AG10803 (cell line): ENCODE measurements at regions not wholly inside any gene's neighbourhood (a gene's known extent, or its start where the extent isn't known, plus 50 kb on each side); places are given as distances from the start of the nearest gene placed in this dataset.
A peak's percentile ranks its signal among the peaks of the same experiment; 100 is the strongest.

ENCODE experiments used
- DNase-seq: peaks from one replicate; pipeline ENCODE4 v3.0.0; 2010; ENCODE audit warnings: low read depth
- H3K4me3 ChIP-seq: 2 replicates; pipeline ENCODE4 v1.5.1; 2011; ENCODE audit warnings: mild to moderate bottlenecking, low read length, control low read depth
- TF ChIP-seq, protein P1 (sequence below): conservative IDR thresholded peaks from 2 replicates; pipeline ENCODE4 v1.5.1; 2011; ENCODE audit warnings: mild to moderate bottlenecking, low read length, control low read depth, inconsistent platforms

DNA sequence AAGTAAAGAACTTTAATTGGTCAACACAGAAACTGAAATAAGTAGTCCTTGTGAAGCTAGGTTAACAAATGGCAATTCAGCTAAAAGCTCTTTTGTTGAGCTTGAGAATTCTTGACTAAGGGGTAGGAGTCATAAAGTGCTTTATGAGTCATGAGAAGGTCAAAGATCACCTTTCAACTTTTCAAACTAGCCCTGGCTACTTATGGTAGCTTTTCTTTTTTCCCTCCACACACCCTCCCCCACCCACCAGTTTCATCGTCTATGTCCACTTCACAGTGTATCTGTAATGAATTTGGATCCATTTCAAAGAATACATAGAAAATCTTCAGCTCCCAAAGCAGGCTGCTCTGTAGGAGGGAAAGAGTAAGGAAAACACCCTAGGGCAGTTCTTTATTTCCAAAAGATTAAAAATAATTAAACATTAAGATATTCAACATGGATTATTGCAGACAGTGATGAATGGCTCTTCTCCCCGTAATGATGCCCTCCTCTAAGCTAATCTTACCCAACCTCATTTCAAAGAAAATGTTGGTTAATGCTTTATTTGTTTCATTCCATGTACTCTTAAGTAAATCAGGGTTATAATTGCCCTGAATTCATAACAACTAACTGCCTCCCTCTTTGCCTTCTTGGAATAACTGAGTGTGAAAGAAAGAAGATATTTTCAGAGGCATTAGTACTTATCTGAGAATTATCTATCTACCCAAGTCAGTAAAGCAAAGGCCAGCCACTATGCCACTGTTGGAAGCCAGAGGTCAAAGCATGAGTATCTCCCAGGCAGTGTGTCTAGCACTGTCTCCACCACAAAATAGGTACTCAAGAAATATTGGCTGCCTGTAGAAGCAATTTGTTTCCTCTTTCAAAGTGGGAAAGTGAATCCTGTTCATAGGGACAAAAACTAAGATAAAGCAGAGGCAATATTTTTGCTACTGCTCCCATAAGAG is 290.6 kb downstream of the PIK3R1 start:
- TF ChIP-seq, protein P1, sequence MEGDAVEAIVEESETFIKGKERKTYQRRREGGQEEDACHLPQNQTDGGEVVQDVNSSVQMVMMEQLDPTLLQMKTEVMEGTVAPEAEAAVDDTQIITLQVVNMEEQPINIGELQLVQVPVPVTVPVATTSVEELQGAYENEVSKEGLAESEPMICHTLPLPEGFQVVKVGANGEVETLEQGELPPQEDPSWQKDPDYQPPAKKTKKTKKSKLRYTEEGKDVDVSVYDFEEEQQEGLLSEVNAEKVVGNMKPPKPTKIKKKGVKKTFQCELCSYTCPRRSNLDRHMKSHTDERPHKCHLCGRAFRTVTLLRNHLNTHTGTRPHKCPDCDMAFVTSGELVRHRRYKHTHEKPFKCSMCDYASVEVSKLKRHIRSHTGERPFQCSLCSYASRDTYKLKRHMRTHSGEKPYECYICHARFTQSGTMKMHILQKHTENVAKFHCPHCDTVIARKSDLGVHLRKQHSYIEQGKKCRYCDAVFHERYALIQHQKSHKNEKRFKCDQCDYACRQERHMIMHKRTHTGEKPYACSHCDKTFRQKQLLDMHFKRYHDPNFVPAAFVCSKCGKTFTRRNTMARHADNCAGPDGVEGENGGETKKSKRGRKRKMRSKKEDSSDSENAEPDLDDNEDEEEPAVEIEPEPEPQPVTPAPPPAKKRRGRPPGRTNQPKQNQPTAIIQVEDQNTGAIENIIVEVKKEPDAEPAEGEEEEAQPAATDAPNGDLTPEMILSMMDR, result no peak
- no peak for DNase-seq
- no peak overlapping the region for H3K4me3 ChIP-seq

DNA sequence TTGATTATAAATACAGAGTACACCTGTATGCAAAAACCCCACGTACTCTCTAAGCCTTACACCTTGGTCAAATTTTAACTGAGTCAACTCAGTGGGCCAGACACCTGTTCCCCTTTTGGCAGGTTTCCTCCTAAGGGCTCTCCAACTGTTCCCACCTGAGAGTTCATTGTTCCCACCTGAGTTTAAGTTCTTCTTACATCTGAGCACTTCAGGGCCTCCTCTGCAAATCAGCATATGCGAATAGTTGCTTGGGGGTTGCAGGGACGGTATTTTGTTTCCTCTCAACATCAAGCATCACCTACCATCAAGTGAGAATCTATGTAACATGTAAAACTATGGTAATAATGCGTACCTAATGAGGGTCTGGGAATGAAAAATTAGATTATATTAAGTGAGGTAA is 300.0 kb downstream of the PIK3R1 start:
- no peak overlapping the region for H3K4me3 ChIP-seq
- TF ChIP-seq, protein P1, result no peak
- no peak for DNase-seq

DNA sequence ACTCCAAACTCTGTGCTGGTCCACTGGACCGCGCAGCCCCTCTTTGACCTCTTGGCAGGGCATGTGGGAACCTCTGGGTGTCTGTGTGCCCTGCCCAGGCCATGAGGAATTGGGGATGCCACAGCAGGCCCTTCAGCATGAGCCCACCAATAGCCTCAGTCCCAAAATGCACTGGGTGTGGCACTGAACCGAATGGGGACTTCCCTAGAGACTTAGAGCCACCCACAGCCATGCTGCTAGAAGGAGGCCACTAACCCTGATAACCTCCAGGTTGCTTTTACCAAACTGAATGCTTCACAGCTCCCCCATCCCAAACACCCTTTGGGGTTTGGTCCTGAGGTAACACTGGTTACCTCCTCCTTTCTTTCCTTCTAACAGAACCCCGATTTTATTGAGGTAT is 302.7 kb downstream of the PIK3R1 start:
- no peak for DNase-seq
- TF ChIP-seq, protein P1, result no peak
- no peak overlapping the region for H3K4me3 ChIP-seq

DNA sequence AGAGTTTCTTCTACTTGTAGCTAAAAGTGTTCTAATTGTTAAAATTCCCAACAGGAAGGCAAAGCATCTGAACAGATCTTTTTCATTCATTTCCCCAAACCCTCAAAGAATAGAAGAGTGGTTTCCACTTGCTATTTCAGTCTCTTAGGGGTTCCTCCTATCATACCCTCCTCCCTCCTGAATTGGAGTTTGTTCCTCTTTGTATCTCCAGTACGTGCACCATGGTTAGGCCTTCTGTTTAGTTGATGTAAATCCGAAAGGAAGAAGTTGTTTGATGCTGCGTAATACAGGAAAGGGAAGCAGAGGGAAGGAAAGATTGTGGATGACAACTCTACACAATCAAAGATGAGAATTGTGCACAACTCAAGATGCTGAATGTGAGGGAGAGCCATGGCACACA is 303.6 kb downstream of the PIK3R1 start:
- no peak for DNase-seq
- TF ChIP-seq, protein P1, result no peak
- no peak overlapping the region for H3K4me3 ChIP-seq

DNA sequence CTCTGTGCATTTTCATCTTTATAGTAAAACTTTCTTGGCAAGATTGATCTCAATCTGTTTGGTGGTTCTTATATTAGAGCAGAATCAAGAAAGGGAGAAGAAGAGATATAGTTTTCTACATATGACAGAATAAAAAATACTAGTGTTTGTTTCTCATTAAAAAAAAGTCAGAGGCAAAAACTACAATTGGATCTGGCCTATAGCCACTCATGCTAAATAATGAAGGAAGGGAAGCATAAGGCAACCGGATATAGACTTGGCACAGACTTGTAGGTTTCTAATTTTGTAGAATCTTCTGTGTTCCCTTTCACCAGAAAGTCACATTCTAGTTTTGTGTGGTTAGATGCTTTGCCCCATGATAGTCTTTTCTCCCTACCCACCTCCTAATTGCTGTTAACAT is 306.2 kb downstream of the PIK3R1 start:
- DNase-seq, result no peak
- TF ChIP-seq, protein P1, result no peak
- H3K4me3 ChIP-seq, result no peak overlapping the region

DNA sequence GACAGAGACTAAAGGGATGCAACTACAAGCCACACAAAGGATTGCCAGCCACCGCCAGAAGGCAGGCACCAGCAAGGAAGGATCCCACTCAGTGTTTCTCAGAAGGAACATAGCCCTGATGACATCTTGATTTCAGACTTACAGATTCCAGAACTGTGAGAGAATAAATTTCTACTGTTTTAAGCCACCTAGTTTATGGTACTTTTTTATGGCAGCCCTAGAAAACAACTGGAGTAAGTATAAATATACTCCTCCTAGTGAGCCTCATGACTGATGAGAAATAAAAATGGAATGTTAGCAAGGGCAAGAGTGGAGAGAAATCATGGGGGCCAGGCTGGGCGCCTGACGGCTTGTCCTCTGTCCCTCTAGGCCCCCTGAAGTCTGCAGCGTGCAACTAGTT is 307.3 kb downstream of the PIK3R1 start:
- DNase-seq, result peak; percentile 42

More for the DNA sequence above, 307.3 kb downstream of the PIK3R1 start:
- H3K4me3 ChIP-seq, result no peak overlapping the region
- TF ChIP-seq, protein P1, result no peak
